Keratinocyte (primary cell): ENCODE measurements at regions not wholly inside any gene's neighbourhood (a gene's known extent, or its start where the extent isn't known, plus 50 kb on each side); places are given as distances from the start of the nearest gene placed in this dataset.

Experiments
- DNase-seq: peaks from one replicate; pipeline ENCODE4 v3.0.0-alpha.2; 2011; ENCODE audit warnings: low read depth, missing footprints, low spot score
- FAIRE-seq: peaks from 2 replicates; lab custom pipeline; 2011; peaks lifted over from hg19 to GRCh38; lab: Jason Lieb, UNC
- H2AFZ ChIP-seq: 2 replicates; pipeline ENCODE4 v1.6.0; 2012; ENCODE audit warnings: low read length, control low read depth, inconsistent platforms; ENCODE audit not compliant: control insufficient read depth
- H3K27ac ChIP-seq: 2 replicates; pipeline ENCODE4 v1.5.1; 2011; ENCODE audit warnings: low read length; ENCODE audit not compliant: control insufficient read depth, insufficient read depth
- H3K27me3 ChIP-seq: 3 replicates; pipeline ENCODE4 v1.6.0; 2011; ENCODE audit warnings: low read length; ENCODE audit not compliant: control insufficient read depth, insufficient read depth; ENCODE audit errors: extremely low read depth
- H3K36me3 ChIP-seq, 2 experiments: 2 replicates in 1 of 2; 3 replicates in 1 of 2; pipeline ENCODE4 v1.5.1; 2011; ENCODE audit warnings: low read length in 2 of 2, mild to moderate bottlenecking in 1 of 2; ENCODE audit not compliant: control insufficient read depth in 2 of 2, insufficient read depth in 2 of 2; ENCODE audit errors: extremely low read depth in 1 of 2
- H3K4me1 ChIP-seq: 3 replicates; pipeline ENCODE4 v1.5.1; 2011; ENCODE audit warnings: low read length; ENCODE audit not compliant: control insufficient read depth, insufficient read depth; ENCODE audit errors: extremely low read depth
- H3K4me2 ChIP-seq: 3 replicates; pipeline ENCODE4 v1.6.0; 2011; ENCODE audit warnings: low read depth, low read length; ENCODE audit not compliant: control insufficient read depth, insufficient read depth; ENCODE audit errors: extremely low read depth
- H3K4me3 ChIP-seq, 3 experiments: fragments of 200-600 bp in 1 of 3; sonication (generic) in 1 of 3; 2 replicates in 2 of 3; 3 replicates in 1 of 3; pipeline ENCODE4 v1.5.1; 2011 to 2016; ENCODE audit warnings: low read length in 3 of 3, mild to moderate bottlenecking in 3 of 3, control low read depth in 2 of 3, inconsistent platforms in 1 of 3, low read depth in 1 of 3, mixed read lengths in 1 of 3, mixed run types in 1 of 3, moderate library complexity in 1 of 3; ENCODE audit not compliant: control insufficient read depth in 2 of 3, insufficient read depth in 2 of 3; ENCODE audit errors: extremely low read depth in 1 of 3
- H3K79me2 ChIP-seq: 2 replicates; pipeline ENCODE4 v1.6.0; 2012; ENCODE audit warnings: low read length; ENCODE audit not compliant: control insufficient read depth, insufficient read depth
- H3K9ac ChIP-seq: 3 replicates; pipeline ENCODE4 v1.6.0; 2011; ENCODE audit warnings: low read length; ENCODE audit not compliant: control insufficient read depth, insufficient read depth; ENCODE audit errors: extremely low read depth
- H3K9me1 ChIP-seq: 3 replicates; pipeline ENCODE4 v1.6.0; 2011; ENCODE audit warnings: low read length; ENCODE audit not compliant: control insufficient read depth, insufficient read depth; ENCODE audit errors: extremely low read depth
- H3K9me3 ChIP-seq: 2 replicates; pipeline ENCODE4 v1.5.1; 2012; ENCODE audit warnings: low read depth, low read length; ENCODE audit not compliant: control insufficient read depth
- H4K20me1 ChIP-seq: 3 replicates; pipeline ENCODE4 v1.6.0; 2011; ENCODE audit warnings: low read length; ENCODE audit not compliant: control insufficient read depth, insufficient read depth; ENCODE audit errors: extremely low read depth
- EZH2 ChIP-seq: IDR thresholded peaks from one replicate; pipeline ENCODE4 v1.6.1; 2012; ENCODE audit warnings: inconsistent platforms, mild to moderate bottlenecking, low read length, moderate library complexity
- dilution Hi-C: fragments of 300-500 bp; cut with MboI; formaldehyde crosslinking; loops from one replicate; pipeline ENCODE4 v1.7.0; 2020; ENCODE audit warnings: low sequenced_read_pairs; ENCODE audit not compliant: extremely low pct_ligation_motif_present
- TF ChIP-seq, protein P1 (sequence below), 3 experiments: IDR thresholded peaks in 1 of 3; conservative IDR thresholded peaks in 1 of 3; optimal IDR thresholded peaks in 1 of 3; 2 replicates in 2 of 3; 3 replicates in 1 of 3; pipeline versions ENCODE3 to v1.5.1; 2011; ENCODE audit warnings: low read length in 3 of 3, mild to moderate bottlenecking in 3 of 3, moderate library complexity in 2 of 3, control low read depth in 1 of 3, inconsistent platforms in 1 of 3; ENCODE audit not compliant: insufficient read depth in 2 of 3; ENCODE audit errors: extremely low read depth in 1 of 3

DNA sequence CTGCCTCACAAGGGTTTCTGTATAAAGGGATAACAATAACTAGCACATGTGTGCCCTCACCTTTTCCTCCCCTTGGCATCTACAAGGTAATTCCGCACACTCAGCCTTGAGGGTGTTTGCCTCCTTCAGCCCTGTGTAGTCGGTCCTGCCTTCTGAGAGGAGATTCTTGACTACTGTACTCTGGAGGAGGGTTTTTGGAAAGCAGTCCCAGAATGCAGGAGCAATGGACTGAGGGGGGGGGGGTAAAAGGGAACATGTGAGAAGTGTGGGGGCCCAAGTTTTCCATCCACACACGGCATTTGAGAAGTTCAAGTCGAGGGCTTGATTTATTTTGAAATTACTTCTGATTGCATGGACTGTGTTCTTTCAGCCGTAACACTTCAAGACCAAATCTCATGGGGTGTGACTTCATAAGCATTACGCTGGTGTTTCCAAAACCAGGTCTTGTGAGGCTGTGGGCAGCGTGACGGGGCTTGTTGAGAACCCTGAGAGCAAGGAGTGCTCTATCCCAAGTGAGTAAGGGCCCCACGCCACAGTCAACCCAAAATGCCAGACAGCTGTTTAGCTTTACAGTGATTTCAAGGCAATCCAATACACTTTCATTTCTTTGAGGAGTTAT, 198.7 kb upstream of the MEIS1 start:
- H3K4me1 ChIP-seq: peaks cover 7% of the 10 kb centered on the region
- FAIRE-seq: no peak

DNA sequence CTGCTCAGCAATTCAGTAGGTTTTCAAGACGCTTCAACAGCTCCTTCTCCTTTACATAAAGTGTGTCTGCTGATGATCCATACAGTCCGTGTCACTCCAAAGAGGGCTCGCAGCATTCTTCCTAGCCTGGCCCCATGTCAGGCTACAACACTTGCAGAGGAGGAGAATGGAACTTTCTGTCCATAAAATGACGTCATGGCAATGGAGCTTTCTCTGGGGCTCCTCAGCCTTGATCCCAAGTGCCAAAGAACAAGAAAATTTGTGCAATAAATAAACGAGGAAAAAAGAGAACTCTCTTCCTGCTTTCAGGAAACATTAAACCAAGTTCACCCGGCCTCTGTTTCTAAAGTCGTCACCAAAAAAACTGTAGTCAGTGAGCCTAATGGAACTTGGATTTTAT, 199.5 kb upstream of the MEIS1 start:
- no peak for FAIRE-seq
- dilution Hi-C loops: no loop called here
- H3K4me3 ChIP-seq: no peak overlapping the region
- no peaks in the 10 kb centered on the region for H3K9me1 ChIP-seq
- H3K79me2 ChIP-seq: no peaks in the 10 kb centered on the region
- no peak overlapping the region for H2AFZ ChIP-seq
- H3K36me3 ChIP-seq: no peaks in the 10 kb centered on the region
- H4K20me1 ChIP-seq: no peaks in the 10 kb centered on the region
- TF ChIP-seq EZH2: no peak
- TF ChIP-seq, protein P1, sequence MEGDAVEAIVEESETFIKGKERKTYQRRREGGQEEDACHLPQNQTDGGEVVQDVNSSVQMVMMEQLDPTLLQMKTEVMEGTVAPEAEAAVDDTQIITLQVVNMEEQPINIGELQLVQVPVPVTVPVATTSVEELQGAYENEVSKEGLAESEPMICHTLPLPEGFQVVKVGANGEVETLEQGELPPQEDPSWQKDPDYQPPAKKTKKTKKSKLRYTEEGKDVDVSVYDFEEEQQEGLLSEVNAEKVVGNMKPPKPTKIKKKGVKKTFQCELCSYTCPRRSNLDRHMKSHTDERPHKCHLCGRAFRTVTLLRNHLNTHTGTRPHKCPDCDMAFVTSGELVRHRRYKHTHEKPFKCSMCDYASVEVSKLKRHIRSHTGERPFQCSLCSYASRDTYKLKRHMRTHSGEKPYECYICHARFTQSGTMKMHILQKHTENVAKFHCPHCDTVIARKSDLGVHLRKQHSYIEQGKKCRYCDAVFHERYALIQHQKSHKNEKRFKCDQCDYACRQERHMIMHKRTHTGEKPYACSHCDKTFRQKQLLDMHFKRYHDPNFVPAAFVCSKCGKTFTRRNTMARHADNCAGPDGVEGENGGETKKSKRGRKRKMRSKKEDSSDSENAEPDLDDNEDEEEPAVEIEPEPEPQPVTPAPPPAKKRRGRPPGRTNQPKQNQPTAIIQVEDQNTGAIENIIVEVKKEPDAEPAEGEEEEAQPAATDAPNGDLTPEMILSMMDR (optimal IDR thresholded peaks at IDR 0.05 in 1 of 3, IDR thresholded peaks at IDR 0.05 in 1 of 3, conservative IDR thresholded peaks at IDR 0.05 in 1 of 3; ENCODE audit: extremely low read depth in 1 of 3, insufficient read depth in 2 of 3, low read length in 3 of 3): no peak
- no peak overlapping the region for H3K27ac ChIP-seq
- no peak overlapping the region for H3K4me2 ChIP-seq
- no peak for DNase-seq
- no peak overlapping the region for H3K9ac ChIP-seq
- H3K27me3 ChIP-seq: peaks cover 11% of the 10 kb centered on the region
- H3K4me1 ChIP-seq: peaks cover 7% of the 10 kb centered on the region
- H3K9me3 ChIP-seq: no peaks in the 10 kb centered on the region

More for the DNA sequence above, 198.7 kb upstream of the MEIS1 start:
- dilution Hi-C loops: no loop called here
- TF ChIP-seq, protein P1 (optimal IDR thresholded peaks at IDR 0.05 in 1 of 3, IDR thresholded peaks at IDR 0.05 in 1 of 3, conservative IDR thresholded peaks at IDR 0.05 in 1 of 3; ENCODE audit: extremely low read depth in 1 of 3, insufficient read depth in 2 of 3, low read length in 3 of 3): no peak
- no peak for TF ChIP-seq EZH2
- no peak for DNase-seq
- peaks cover 11% of the 10 kb centered on the region for H3K27me3 ChIP-seq
- H3K9ac ChIP-seq: no peak overlapping the region
- H3K9me1 ChIP-seq: no peaks in the 10 kb centered on the region
- H4K20me1 ChIP-seq: no peaks in the 10 kb centered on the region
- no peaks in the 10 kb centered on the region for H3K36me3 ChIP-seq
- H3K4me3 ChIP-seq: no peak overlapping the region
- H3K4me2 ChIP-seq: no peak overlapping the region
- no peaks in the 10 kb centered on the region for H3K9me3 ChIP-seq
- H3K27ac ChIP-seq: no peak overlapping the region
- H3K79me2 ChIP-seq: no peaks in the 10 kb centered on the region
- no peak overlapping the region for H2AFZ ChIP-seq
